ENCODE measurements at regions not wholly inside any gene's neighbourhood (a gene's known extent, or its start where the extent isn't known, plus 50 kb on each side); places are given as distances from the start of the nearest gene placed in this dataset.
"Not testable (repeated sequence)": the region's sequence is repeated elsewhere in the genome, so short reads cannot be mapped to it uniquely, and the experiment has no call there.

GRCh38 chr17:70897446-70897845, 728.1 kb downstream of the KCNJ2 start:
- DNase-seq (ENCODE audit: extremely low read depth, low read depth): no peak

- DNase-seq (ENCODE audit: extremely low read depth, low read depth): no peak
Observed at GRCh38 chr17:70901870-70902269, 732.5 kb downstream of the KCNJ2 start.

GRCh38 chr17:70905796-70906195, 736.5 kb downstream of the KCNJ2 start:
- peak; percentile 68 for DNase-seq (ENCODE audit: extremely low read depth, low read depth)

GRCh38 chr17:70906808-70907207, 737.5 kb downstream of the KCNJ2 start:
- no peak for DNase-seq (ENCODE audit: extremely low read depth, low read depth)

- DNase-seq (ENCODE audit: extremely low read depth, low read depth): no peak
Observed at GRCh38 chr17:70912716-70913485, 743.6 kb downstream of the KCNJ2 start.

- DNase-seq (ENCODE audit: extremely low read depth, low read depth): no peak
Observed at GRCh38 chr17:70916469-70916868, 747.1 kb downstream of the KCNJ2 start.

- no peak for DNase-seq (ENCODE audit: extremely low read depth, low read depth)
Observed at GRCh38 chr17:70919241-70919640, 749.9 kb downstream of the KCNJ2 start.

- no peak for DNase-seq (ENCODE audit: extremely low read depth, low read depth)
Observed at GRCh38 chr17:70920416-70920815, 751.1 kb downstream of the KCNJ2 start.

GRCh38 chr17:70922268-70922667, 752.9 kb downstream of the KCNJ2 start:
- no peak for DNase-seq (ENCODE audit: extremely low read depth, low read depth)

GRCh38 chr17:70924776-70925175, 755.4 kb downstream of the KCNJ2 start:
- DNase-seq (ENCODE audit: extremely low read depth, low read depth): no peak

- DNase-seq (ENCODE audit: extremely low read depth, low read depth): no peak
Observed at GRCh38 chr17:70929226-70929625, 759.9 kb downstream of the KCNJ2 start.

- DNase-seq (ENCODE audit: extremely low read depth, low read depth): no peak
Observed at GRCh38 chr17:70934231-70934630, 764.9 kb downstream of the KCNJ2 start.

GRCh38 chr17:70934835-70935234, 765.5 kb downstream of the KCNJ2 start:
- DNase-seq (ENCODE audit: extremely low read depth, low read depth): no peak

GRCh38 chr17:70936724-70937123, 767.4 kb downstream of the KCNJ2 start:
- DNase-seq (ENCODE audit: extremely low read depth, low read depth): no peak

GRCh38 chr17:70938336-70938735, 769.0 kb downstream of the KCNJ2 start:
- DNase-seq (ENCODE audit: extremely low read depth, low read depth): no peak

GRCh38 chr17:70945386-70945785, 776.1 kb downstream of the KCNJ2 start:
- no peak for DNase-seq (ENCODE audit: extremely low read depth, low read depth)

GRCh38 chr17:70947215-70947614, 777.9 kb downstream of the KCNJ2 start:
- no peak for DNase-seq (ENCODE audit: extremely low read depth, low read depth)

- DNase-seq (ENCODE audit: extremely low read depth, low read depth): no peak
Observed at GRCh38 chr17:70947636-70948565, 778.6 kb downstream of the KCNJ2 start.

GRCh38 chr17:70953140-70953539, 783.8 kb downstream of the KCNJ2 start:
- not testable (repeated sequence) for DNase-seq (ENCODE audit: extremely low read depth, low read depth)

- DNase-seq (ENCODE audit: extremely low read depth, low read depth): no peak
Observed at GRCh38 chr17:70955441-70955840, 786.1 kb downstream of the KCNJ2 start.

GRCh38 chr17:70956726-70957125, 787.4 kb downstream of the KCNJ2 start:
- DNase-seq (ENCODE audit: extremely low read depth, low read depth): no peak

- no peak for DNase-seq (ENCODE audit: extremely low read depth, low read depth)
Observed at GRCh38 chr17:70961341-70961740, 792.0 kb downstream of the KCNJ2 start.
